GM23338 (cell line): ENCODE measurements at regions not wholly inside any gene's neighbourhood (a gene's known extent, or its start where the extent isn't known, plus 50 kb on each side); places are given as distances from the start of the nearest gene placed in this dataset.

Source experiments
- ATAC-seq: fragments of 200-7000 bp; cut with Tn5 transposase; 3 replicates; pipeline ENCODE4 v1.9.1; 2020
- DNase-seq: peaks from one replicate; pipeline ENCODE4 v3.0.0-alpha.2; 2015; ENCODE audit warnings: low spot score
- H2AFZ ChIP-seq: fragments of 200-600 bp; sonication (generic); 2 replicates; pipeline ENCODE4 v1.8.0; 2016; ENCODE audit warnings: antibody characterized with exemption, mild to moderate bottlenecking, moderate library complexity
- H3F3A ChIP-seq: fragments of 200-600 bp; sonication (generic); replicated peaks from 2 replicates; pipeline ENCODE4 v1.8.0; 2017; ENCODE audit warnings: antibody characterized with exemption, mixed run types, low read depth
- H3K27ac ChIP-seq: fragments of 200-600 bp; sonication (generic); 2 replicates; pipeline ENCODE4 v1.6.1; 2016; ENCODE audit warnings: low read depth
- H3K27me3 ChIP-seq: fragments of 200-600 bp; sonication (generic); 2 replicates; pipeline ENCODE4 v1.8.0; 2016; ENCODE audit warnings: mild to moderate bottlenecking, mixed run types, moderate library complexity; ENCODE audit not compliant: insufficient read depth
- H3K36me3 ChIP-seq: fragments of 200-600 bp; sonication (generic); 2 replicates; pipeline ENCODE4 v1.8.0; 2016; ENCODE audit warnings: mild to moderate bottlenecking; ENCODE audit not compliant: insufficient read depth
- H3K4me1 ChIP-seq: fragments of 200-600 bp; sonication (generic); 2 replicates; pipeline ENCODE4 v1.8.0; 2016; ENCODE audit warnings: mild to moderate bottlenecking, moderate library complexity; ENCODE audit not compliant: insufficient read depth
- H3K4me2 ChIP-seq: fragments of 200-600 bp; sonication (generic); 2 replicates; pipeline ENCODE4 v1.7.1; 2017; ENCODE audit warnings: mixed run types
- H3K4me3 ChIP-seq: fragments of 200-600 bp; sonication (generic); 2 replicates; pipeline ENCODE4 v1.6.1; 2016; ENCODE audit warnings: mixed run types
- H3K79me2 ChIP-seq: fragments of 200-600 bp; sonication (generic); replicated peaks from 2 replicates; pipeline ENCODE4 v1.8.0; 2017; ENCODE audit warnings: mild to moderate bottlenecking; ENCODE audit not compliant: insufficient read depth
- H3K9me2 ChIP-seq: fragments of 200-600 bp; sonication (generic); 2 replicates; pipeline ENCODE4 v1.8.0; 2017; ENCODE audit not compliant: insufficient read depth
- H4K20me1 ChIP-seq: fragments of 200-600 bp; sonication (generic); replicated peaks from 2 replicates; pipeline ENCODE4 v1.8.0; 2017; ENCODE audit warnings: mild to moderate bottlenecking; ENCODE audit not compliant: insufficient read depth
- H3K27ac Mint-ChIP-seq: 2 replicates; pipeline ENCODE4 v1.8.0; 2020; ENCODE audit warnings: inconsistent platforms, mild to moderate bottlenecking, moderate library complexity, mixed read lengths
- H3K27me3 Mint-ChIP-seq: 3 replicates; pipeline ENCODE4 v1.8.0; 2022; ENCODE audit warnings: low read depth, mild to moderate bottlenecking, moderate library complexity, mixed read lengths, inconsistent platforms; ENCODE audit not compliant: insufficient read depth, poor library complexity
- H3K36me3 Mint-ChIP-seq: 3 replicates; pipeline ENCODE4 v1.8.0; 2021; ENCODE audit warnings: low read depth, mild to moderate bottlenecking, inconsistent platforms, moderate library complexity, mixed read lengths
- H3K4me1 Mint-ChIP-seq: 3 replicates; pipeline ENCODE4 v1.8.0; 2020; ENCODE audit warnings: mild to moderate bottlenecking, inconsistent platforms, mixed read lengths
- H3K4me3 Mint-ChIP-seq: 3 replicates; pipeline ENCODE4 v1.8.0; 2021; ENCODE audit warnings: moderate library complexity, mild to moderate bottlenecking, inconsistent platforms, mixed read lengths
- H3K9me3 Mint-ChIP-seq: 3 replicates; pipeline ENCODE4 v1.8.0; 2020; ENCODE audit warnings: moderate library complexity, mild to moderate bottlenecking, inconsistent platforms, mixed read lengths
- CREB1 ChIP-seq: fragments of 250-450 bp; sonication (Bioruptor Pico); IDR thresholded peaks from 2 replicates; pipeline ENCODE4 v1.5.0; 2020; ENCODE audit warnings: low read depth, mild to moderate bottlenecking, moderate library complexity
- EZH2 ChIP-seq: fragments of 200-600 bp; sonication (generic); IDR thresholded peaks from one replicate; pipeline ENCODE4 v1.8.0; 2017; ENCODE audit warnings: antibody characterized with exemption, mild to moderate bottlenecking, low read depth; ENCODE audit not compliant: unreplicated experiment
- EZH2phosphoT487 ChIP-seq: fragments of 200-600 bp; sonication (generic); IDR thresholded peaks from one replicate; pipeline ENCODE4 v1.8.1; 2018; ENCODE audit warnings: antibody characterized with exemption; ENCODE audit not compliant: unreplicated experiment
- JUNB ChIP-seq: IDR thresholded peaks from one replicate; pipeline ENCODE4 v1.6.1; 2016; ENCODE audit warnings: antibody characterized with exemption; ENCODE audit not compliant: unreplicated experiment
- NANOG ChIP-seq: IDR thresholded peaks from 2 replicates; pipeline ENCODE4 v1.6.1; 2016; ENCODE audit warnings: antibody characterized with exemption, borderline replicate concordance
- POLR2AphosphoS5 ChIP-seq: IDR thresholded peaks from 2 replicates; pipeline ENCODE4 v1.6.1; 2016; ENCODE audit warnings: antibody characterized with exemption, low read depth
- STAT1 ChIP-seq: IDR thresholded peaks from one replicate; pipeline ENCODE4 v1.6.1; 2016; ENCODE audit warnings: antibody characterized with exemption; ENCODE audit not compliant: unreplicated experiment
- ZNF114 ChIP-seq: fragments of 250-450 bp; sonication (Bioruptor Pico); IDR thresholded peaks from 2 replicates; pipeline ENCODE4 v1.5.0; 2020; ENCODE audit warnings: mild to moderate bottlenecking, moderate library complexity
- ZNF331 ChIP-seq: fragments of 250-450 bp; sonication (Bioruptor Pico); IDR thresholded peaks from 2 replicates; pipeline ENCODE4 v1.5.0; 2020; ENCODE audit warnings: low read depth, mild to moderate bottlenecking, moderate library complexity
- TF ChIP-seq, protein P1 (sequence below), 2 experiments: fragments of 200-600 bp in 1 of 2; sonication (generic) in 1 of 2; conservative IDR thresholded peaks; 2 replicates each; pipeline versions ENCODE4 v1.5.1 to v1.6.1; 2016 to 2017; ENCODE audit warnings: antibody characterized with exemption in 2 of 2, low read depth in 2 of 2, mild to moderate bottlenecking in 2 of 2, moderate library complexity in 1 of 2
- TF ChIP-seq, protein P2 (sequence below): IDR thresholded peaks from 2 replicates; pipeline ENCODE4 v1.6.1; 2016; ENCODE audit warnings: antibody characterized with exemption
- TF ChIP-seq, protein P3 (sequence below): IDR thresholded peaks from one replicate; pipeline ENCODE4 v1.6.1; 2018; ENCODE audit warnings: antibody characterized with exemption; ENCODE audit not compliant: unreplicated experiment

- H3K36me3 ChIP-seq: no peaks in the 10 kb centered on the region
- H3K79me2 ChIP-seq: no peaks in the 10 kb centered on the region
- Mint-ChIP-seq H3K4me3 (no peak overlapping the region), H3K27ac (0 out of 2 replicates have a peak overlapping the region, but pooled peaks have one; percentile 42), H3K9me3 (no peaks in the 10 kb centered on the region), H3K27me3 (no peaks in the 10 kb centered on the region), H3K36me3 (no peaks in the 10 kb centered on the region), H3K4me1 (no peaks in the 10 kb centered on the region)
- no peak overlapping the region for H3K4me2 ChIP-seq
- H2AFZ ChIP-seq: no peak overlapping the region
- H3K9me2 ChIP-seq: no peaks in the 10 kb centered on the region
- H3K4me1 ChIP-seq: no peaks in the 10 kb centered on the region
- H3K27ac ChIP-seq: no peak overlapping the region
- ATAC-seq (no peak; the same call in 2 of the 3 replicates), DNase-seq (no peak)
- no peaks in the 10 kb centered on the region for H3F3A ChIP-seq
- no peak for TF ChIP-seq STAT1
- TF ChIP-seq, protein P1, sequence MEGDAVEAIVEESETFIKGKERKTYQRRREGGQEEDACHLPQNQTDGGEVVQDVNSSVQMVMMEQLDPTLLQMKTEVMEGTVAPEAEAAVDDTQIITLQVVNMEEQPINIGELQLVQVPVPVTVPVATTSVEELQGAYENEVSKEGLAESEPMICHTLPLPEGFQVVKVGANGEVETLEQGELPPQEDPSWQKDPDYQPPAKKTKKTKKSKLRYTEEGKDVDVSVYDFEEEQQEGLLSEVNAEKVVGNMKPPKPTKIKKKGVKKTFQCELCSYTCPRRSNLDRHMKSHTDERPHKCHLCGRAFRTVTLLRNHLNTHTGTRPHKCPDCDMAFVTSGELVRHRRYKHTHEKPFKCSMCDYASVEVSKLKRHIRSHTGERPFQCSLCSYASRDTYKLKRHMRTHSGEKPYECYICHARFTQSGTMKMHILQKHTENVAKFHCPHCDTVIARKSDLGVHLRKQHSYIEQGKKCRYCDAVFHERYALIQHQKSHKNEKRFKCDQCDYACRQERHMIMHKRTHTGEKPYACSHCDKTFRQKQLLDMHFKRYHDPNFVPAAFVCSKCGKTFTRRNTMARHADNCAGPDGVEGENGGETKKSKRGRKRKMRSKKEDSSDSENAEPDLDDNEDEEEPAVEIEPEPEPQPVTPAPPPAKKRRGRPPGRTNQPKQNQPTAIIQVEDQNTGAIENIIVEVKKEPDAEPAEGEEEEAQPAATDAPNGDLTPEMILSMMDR (conservative IDR thresholded peaks at IDR 0.05; ENCODE audit: low read depth in 2 of 2): peak in 1 of 2 experiments; percentile 27; a peak in 2 of 4 replicates
- H3K4me3 ChIP-seq: no peak overlapping the region
- H4K20me1 ChIP-seq: no peaks in the 10 kb centered on the region
- H3K27me3 ChIP-seq: no peaks in the 10 kb centered on the region
These were observed 2233.8 kb downstream of the MAT2B start for GRCh38 chr5:165739079-165739741.

- peaks cover 7% of the 10 kb centered on the region for H3K4me1 Mint-ChIP-seq
- Histone ChIP-seq H3F3A (no peaks in the 10 kb centered on the region), H3K36me3 (no peaks in the 10 kb centered on the region), H4K20me1 (no peaks in the 10 kb centered on the region), H2AFZ (0 out of 2 replicates have a peak overlapping the region, but pooled peaks have one; percentile 4), H3K9me2 (no peaks in the 10 kb centered on the region), H3K4me3 (no peak overlapping the region), H3K4me1 (peaks cover 6% of the 10 kb centered on the region; the same call in 1 of the 2 replicates), H3K27ac (no peak overlapping the region), H3K4me2 (0 out of 2 replicates have a peak overlapping the region, but pooled peaks have one; percentile 17), H3K27me3 (no peaks in the 10 kb centered on the region), H3K79me2 (no peaks in the 10 kb centered on the region)
- no peaks in the 10 kb centered on the region for H3K27me3 Mint-ChIP-seq
- ATAC-seq: peak; percentile 59
- no peak overlapping the region for H3K4me3 Mint-ChIP-seq
- H3K9me3 Mint-ChIP-seq: peaks cover 3% of the 10 kb centered on the region; the same call in 1 of the 3 replicates
- peaks cover 4% of the 10 kb centered on the region; the same call in 2 of the 3 replicates for H3K36me3 Mint-ChIP-seq
- DNase-seq: peak; percentile 34
- no peak overlapping the region for H3K27ac Mint-ChIP-seq
- TF ChIP-seq CREB1 (no peak), EZH2phosphoT487 (no peak), EZH2 (no peak), JUNB (no peak), ZNF114 (CRISPR knock-in tag) (no peak), POLR2AphosphoS5 (no peak), NANOG (no peak), ZNF331 (CRISPR knock-in tag) (no peak), STAT1 (no peak)
- TF ChIP-seq, protein P2, sequence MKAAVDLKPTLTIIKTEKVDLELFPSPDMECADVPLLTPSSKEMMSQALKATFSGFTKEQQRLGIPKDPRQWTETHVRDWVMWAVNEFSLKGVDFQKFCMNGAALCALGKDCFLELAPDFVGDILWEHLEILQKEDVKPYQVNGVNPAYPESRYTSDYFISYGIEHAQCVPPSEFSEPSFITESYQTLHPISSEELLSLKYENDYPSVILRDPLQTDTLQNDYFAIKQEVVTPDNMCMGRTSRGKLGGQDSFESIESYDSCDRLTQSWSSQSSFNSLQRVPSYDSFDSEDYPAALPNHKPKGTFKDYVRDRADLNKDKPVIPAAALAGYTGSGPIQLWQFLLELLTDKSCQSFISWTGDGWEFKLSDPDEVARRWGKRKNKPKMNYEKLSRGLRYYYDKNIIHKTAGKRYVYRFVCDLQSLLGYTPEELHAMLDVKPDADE: no peak
- TF ChIP-seq, protein P3, sequence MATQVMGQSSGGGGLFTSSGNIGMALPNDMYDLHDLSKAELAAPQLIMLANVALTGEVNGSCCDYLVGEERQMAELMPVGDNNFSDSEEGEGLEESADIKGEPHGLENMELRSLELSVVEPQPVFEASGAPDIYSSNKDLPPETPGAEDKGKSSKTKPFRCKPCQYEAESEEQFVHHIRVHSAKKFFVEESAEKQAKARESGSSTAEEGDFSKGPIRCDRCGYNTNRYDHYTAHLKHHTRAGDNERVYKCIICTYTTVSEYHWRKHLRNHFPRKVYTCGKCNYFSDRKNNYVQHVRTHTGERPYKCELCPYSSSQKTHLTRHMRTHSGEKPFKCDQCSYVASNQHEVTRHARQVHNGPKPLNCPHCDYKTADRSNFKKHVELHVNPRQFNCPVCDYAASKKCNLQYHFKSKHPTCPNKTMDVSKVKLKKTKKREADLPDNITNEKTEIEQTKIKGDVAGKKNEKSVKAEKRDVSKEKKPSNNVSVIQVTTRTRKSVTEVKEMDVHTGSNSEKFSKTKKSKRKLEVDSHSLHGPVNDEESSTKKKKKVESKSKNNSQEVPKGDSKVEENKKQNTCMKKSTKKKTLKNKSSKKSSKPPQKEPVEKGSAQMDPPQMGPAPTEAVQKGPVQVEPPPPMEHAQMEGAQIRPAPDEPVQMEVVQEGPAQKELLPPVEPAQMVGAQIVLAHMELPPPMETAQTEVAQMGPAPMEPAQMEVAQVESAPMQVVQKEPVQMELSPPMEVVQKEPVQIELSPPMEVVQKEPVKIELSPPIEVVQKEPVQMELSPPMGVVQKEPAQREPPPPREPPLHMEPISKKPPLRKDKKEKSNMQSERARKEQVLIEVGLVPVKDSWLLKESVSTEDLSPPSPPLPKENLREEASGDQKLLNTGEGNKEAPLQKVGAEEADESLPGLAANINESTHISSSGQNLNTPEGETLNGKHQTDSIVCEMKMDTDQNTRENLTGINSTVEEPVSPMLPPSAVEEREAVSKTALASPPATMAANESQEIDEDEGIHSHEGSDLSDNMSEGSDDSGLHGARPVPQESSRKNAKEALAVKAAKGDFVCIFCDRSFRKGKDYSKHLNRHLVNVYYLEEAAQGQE: no peak
- TF ChIP-seq, protein P1 (conservative IDR thresholded peaks at IDR 0.05; ENCODE audit: low read depth in 2 of 2): no peak
These were observed 2252.4 kb downstream of the MAT2B start for GRCh38 chr5:165757791-165758190.
